Keratinocyte (primary cell): ENCODE measurements at regions not wholly inside any gene's neighbourhood (a gene's known extent, or its start where the extent isn't known, plus 50 kb on each side); places are given as distances from the start of the nearest gene placed in this dataset.

Source experiments
- DNase-seq: peaks from one replicate; pipeline ENCODE4 v3.0.0-alpha.2; 2011; ENCODE audit warnings: low read depth, missing footprints, low spot score
- FAIRE-seq: peaks from 2 replicates; lab custom pipeline; 2011; peaks lifted over from hg19 to GRCh38; lab: Jason Lieb, UNC
- H2AFZ ChIP-seq: 2 replicates; pipeline ENCODE4 v1.6.0; 2012; ENCODE audit warnings: low read length, control low read depth, inconsistent platforms; ENCODE audit not compliant: control insufficient read depth
- H3K27ac ChIP-seq: 2 replicates; pipeline ENCODE4 v1.5.1; 2011; ENCODE audit warnings: low read length; ENCODE audit not compliant: control insufficient read depth, insufficient read depth
- H3K27me3 ChIP-seq: 3 replicates; pipeline ENCODE4 v1.6.0; 2011; ENCODE audit warnings: low read length; ENCODE audit not compliant: control insufficient read depth, insufficient read depth; ENCODE audit errors: extremely low read depth
- H3K36me3 ChIP-seq, 2 experiments: 2 replicates in 1 of 2; 3 replicates in 1 of 2; pipeline ENCODE4 v1.5.1; 2011; ENCODE audit warnings: low read length in 2 of 2, mild to moderate bottlenecking in 1 of 2; ENCODE audit not compliant: control insufficient read depth in 2 of 2, insufficient read depth in 2 of 2; ENCODE audit errors: extremely low read depth in 1 of 2
- H3K4me1 ChIP-seq: 3 replicates; pipeline ENCODE4 v1.5.1; 2011; ENCODE audit warnings: low read length; ENCODE audit not compliant: control insufficient read depth, insufficient read depth; ENCODE audit errors: extremely low read depth
- H3K4me2 ChIP-seq: 3 replicates; pipeline ENCODE4 v1.6.0; 2011; ENCODE audit warnings: low read depth, low read length; ENCODE audit not compliant: control insufficient read depth, insufficient read depth; ENCODE audit errors: extremely low read depth
- H3K4me3 ChIP-seq, 3 experiments: fragments of 200-600 bp in 1 of 3; sonication (generic) in 1 of 3; 2 replicates in 2 of 3; 3 replicates in 1 of 3; pipeline ENCODE4 v1.5.1; 2011 to 2016; ENCODE audit warnings: low read length in 3 of 3, mild to moderate bottlenecking in 3 of 3, control low read depth in 2 of 3, inconsistent platforms in 1 of 3, low read depth in 1 of 3, mixed read lengths in 1 of 3, mixed run types in 1 of 3, moderate library complexity in 1 of 3; ENCODE audit not compliant: control insufficient read depth in 2 of 3, insufficient read depth in 2 of 3; ENCODE audit errors: extremely low read depth in 1 of 3
- H3K79me2 ChIP-seq: 2 replicates; pipeline ENCODE4 v1.6.0; 2012; ENCODE audit warnings: low read length; ENCODE audit not compliant: control insufficient read depth, insufficient read depth
- H3K9ac ChIP-seq: 3 replicates; pipeline ENCODE4 v1.6.0; 2011; ENCODE audit warnings: low read length; ENCODE audit not compliant: control insufficient read depth, insufficient read depth; ENCODE audit errors: extremely low read depth
- H3K9me1 ChIP-seq: 3 replicates; pipeline ENCODE4 v1.6.0; 2011; ENCODE audit warnings: low read length; ENCODE audit not compliant: control insufficient read depth, insufficient read depth; ENCODE audit errors: extremely low read depth
- H3K9me3 ChIP-seq: 2 replicates; pipeline ENCODE4 v1.5.1; 2012; ENCODE audit warnings: low read depth, low read length; ENCODE audit not compliant: control insufficient read depth
- H4K20me1 ChIP-seq: 3 replicates; pipeline ENCODE4 v1.6.0; 2011; ENCODE audit warnings: low read length; ENCODE audit not compliant: control insufficient read depth, insufficient read depth; ENCODE audit errors: extremely low read depth
- EZH2 ChIP-seq: IDR thresholded peaks from one replicate; pipeline ENCODE4 v1.6.1; 2012; ENCODE audit warnings: inconsistent platforms, mild to moderate bottlenecking, low read length, moderate library complexity
- dilution Hi-C: fragments of 300-500 bp; cut with MboI; formaldehyde crosslinking; loops from one replicate; pipeline ENCODE4 v1.7.0; 2020; ENCODE audit warnings: low sequenced_read_pairs; ENCODE audit not compliant: extremely low pct_ligation_motif_present
- TF ChIP-seq, protein P1 (sequence below), 3 experiments: IDR thresholded peaks in 1 of 3; conservative IDR thresholded peaks in 1 of 3; optimal IDR thresholded peaks in 1 of 3; 2 replicates in 2 of 3; 3 replicates in 1 of 3; pipeline versions ENCODE3 to v1.5.1; 2011; ENCODE audit warnings: low read length in 3 of 3, mild to moderate bottlenecking in 3 of 3, moderate library complexity in 2 of 3, control low read depth in 1 of 3, inconsistent platforms in 1 of 3; ENCODE audit not compliant: insufficient read depth in 2 of 3; ENCODE audit errors: extremely low read depth in 1 of 3

DNA sequence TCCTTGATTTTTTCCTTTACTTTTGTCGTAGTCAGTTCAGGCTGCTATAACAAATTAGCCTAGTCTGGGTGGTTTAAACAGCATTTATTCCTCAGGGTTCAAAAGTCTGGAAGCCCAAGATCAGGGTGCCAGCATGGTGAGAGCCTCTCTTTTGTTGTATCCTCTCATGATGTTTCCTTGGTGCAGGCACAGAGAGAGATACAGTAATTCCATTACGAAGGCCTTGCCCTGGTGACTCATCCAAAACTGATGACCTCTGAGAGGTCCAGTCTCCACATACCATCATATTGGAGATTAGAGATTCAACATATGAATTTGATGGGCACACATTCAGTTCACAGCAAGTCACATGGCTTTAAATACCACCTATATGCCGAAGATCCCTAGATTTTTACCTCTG, 253.8 kb downstream of the CYRIA start:
- no peak for DNase-seq
- no peaks in the 10 kb centered on the region for H3K79me2 ChIP-seq
- H3K27me3 ChIP-seq = no peaks in the 10 kb centered on the region
- no peak overlapping the region for H2AFZ ChIP-seq
- no peaks in the 10 kb centered on the region for H3K4me1 ChIP-seq
- H3K9me3 ChIP-seq = no peaks in the 10 kb centered on the region
- FAIRE-seq = no peak
- no peaks in the 10 kb centered on the region for H4K20me1 ChIP-seq
- dilution Hi-C loops = no loop called here
- H3K9me1 ChIP-seq = no peaks in the 10 kb centered on the region
- no peaks in the 10 kb centered on the region for H3K36me3 ChIP-seq
- no peak overlapping the region for H3K4me3 ChIP-seq
- no peak overlapping the region for H3K27ac ChIP-seq
- no peak overlapping the region for H3K4me2 ChIP-seq
- TF ChIP-seq, protein P1, sequence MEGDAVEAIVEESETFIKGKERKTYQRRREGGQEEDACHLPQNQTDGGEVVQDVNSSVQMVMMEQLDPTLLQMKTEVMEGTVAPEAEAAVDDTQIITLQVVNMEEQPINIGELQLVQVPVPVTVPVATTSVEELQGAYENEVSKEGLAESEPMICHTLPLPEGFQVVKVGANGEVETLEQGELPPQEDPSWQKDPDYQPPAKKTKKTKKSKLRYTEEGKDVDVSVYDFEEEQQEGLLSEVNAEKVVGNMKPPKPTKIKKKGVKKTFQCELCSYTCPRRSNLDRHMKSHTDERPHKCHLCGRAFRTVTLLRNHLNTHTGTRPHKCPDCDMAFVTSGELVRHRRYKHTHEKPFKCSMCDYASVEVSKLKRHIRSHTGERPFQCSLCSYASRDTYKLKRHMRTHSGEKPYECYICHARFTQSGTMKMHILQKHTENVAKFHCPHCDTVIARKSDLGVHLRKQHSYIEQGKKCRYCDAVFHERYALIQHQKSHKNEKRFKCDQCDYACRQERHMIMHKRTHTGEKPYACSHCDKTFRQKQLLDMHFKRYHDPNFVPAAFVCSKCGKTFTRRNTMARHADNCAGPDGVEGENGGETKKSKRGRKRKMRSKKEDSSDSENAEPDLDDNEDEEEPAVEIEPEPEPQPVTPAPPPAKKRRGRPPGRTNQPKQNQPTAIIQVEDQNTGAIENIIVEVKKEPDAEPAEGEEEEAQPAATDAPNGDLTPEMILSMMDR (optimal IDR thresholded peaks at IDR 0.05 in 1 of 3, IDR thresholded peaks at IDR 0.05 in 1 of 3, conservative IDR thresholded peaks at IDR 0.05 in 1 of 3; ENCODE audit: extremely low read depth in 1 of 3, insufficient read depth in 2 of 3, low read length in 3 of 3) = no peak
- TF ChIP-seq EZH2 = no peak
- no peak overlapping the region for H3K9ac ChIP-seq

DNA sequence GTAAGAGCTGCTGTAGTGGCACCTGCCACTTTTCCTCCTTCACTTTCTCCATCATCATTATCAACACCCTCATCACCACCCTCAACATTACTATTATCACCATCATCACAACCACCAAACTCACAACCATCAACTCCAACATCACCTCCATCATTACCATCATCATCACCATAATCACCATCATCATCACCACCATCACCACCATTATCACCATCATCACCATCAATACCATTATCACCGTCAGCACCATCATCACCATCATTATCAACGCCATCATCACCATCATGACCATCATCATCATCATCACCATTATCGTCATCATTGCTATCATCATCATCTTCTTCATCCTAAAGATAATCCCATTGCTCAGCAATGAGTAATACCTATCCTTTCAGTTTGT, 255.8 kb downstream of the CYRIA start:
- dilution Hi-C loops = no loop called here
- Histone ChIP-seq H3K27ac (no peak overlapping the region), H3K4me3 (no peak overlapping the region), H4K20me1 (no peaks in the 10 kb centered on the region), H3K27me3 (no peaks in the 10 kb centered on the region), H3K9me1 (no peaks in the 10 kb centered on the region), H3K79me2 (no peaks in the 10 kb centered on the region), H3K4me2 (no peak overlapping the region), H3K9ac (no peak overlapping the region), H3K36me3 (no peaks in the 10 kb centered on the region), H3K4me1 (no peaks in the 10 kb centered on the region), H2AFZ (no peak overlapping the region), H3K9me3 (no peaks in the 10 kb centered on the region)
- TF ChIP-seq EZH2 = no peak
- TF ChIP-seq, protein P1 (optimal IDR thresholded peaks at IDR 0.05 in 1 of 3, IDR thresholded peaks at IDR 0.05 in 1 of 3, conservative IDR thresholded peaks at IDR 0.05 in 1 of 3; ENCODE audit: extremely low read depth in 1 of 3, insufficient read depth in 2 of 3, low read length in 3 of 3) = no peak
- DNase-seq (no peak), FAIRE-seq (no peak)
